ENCODE measurements at regions not wholly inside any gene's neighbourhood (a gene's known extent, or its start where the extent isn't known, plus 50 kb on each side); places are given as distances from the start of the nearest gene placed in this dataset.

DNA sequence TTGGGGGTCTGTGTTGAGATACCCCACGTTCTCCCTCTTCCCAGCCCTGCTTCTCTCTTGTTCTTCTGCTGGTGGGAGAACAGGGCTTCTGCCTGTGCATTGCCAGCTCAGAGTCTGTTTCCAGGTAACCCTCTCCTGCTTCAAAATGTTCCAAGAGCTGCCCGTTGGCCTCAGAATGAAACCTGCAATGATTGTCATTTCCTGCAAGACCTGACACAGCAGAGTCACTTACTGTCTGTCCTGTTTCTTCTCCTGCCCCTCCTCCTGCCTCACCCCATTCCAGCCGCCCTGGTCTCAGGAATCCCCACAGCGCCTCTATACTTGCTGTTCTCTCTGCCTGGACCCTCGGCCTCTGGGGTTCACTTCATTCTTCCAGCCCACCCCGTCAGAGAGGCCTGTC, 81.4 kb upstream of the ARID1B start:
- no peak for TF ChIP-seq CTCF (IDR thresholded peaks at IDR 0.05)
- TF ChIP-seq POLR2A (IDR thresholded peaks at IDR 0.05) = no peak
